PC-3 (cell line): ENCODE measurements at regions not wholly inside any gene's neighbourhood (a gene's known extent, or its start where the extent isn't known, plus 50 kb on each side); places are given as distances from the start of the nearest gene placed in this dataset.
"Not testable (repeated sequence)": the region's sequence is repeated elsewhere in the genome, so short reads cannot be mapped to it uniquely, and the experiment has no call there.

Source experiments
- ATAC-seq: fragments of 200-7000 bp; cut with Tn5 transposase; 2 replicates; pipeline ENCODE4 v1.9.1; 2020; ENCODE audit warnings: mild to moderate bottlenecking, moderate library complexity
- BruUV-seq: library from RNA; stranded (reverse); fragments of 400-500 nt; replicated peaks from 2 replicates; lab custom pipeline; 2021; lab: Mats Ljungman, UMichigan
- CTCF ChIA-PET: fragments of 300-600 bp; sonication (Branson Sonifier 250); formaldehyde crosslinking; loops from one replicate; lab custom pipeline; 2022; ENCODE audit warnings: antibody characterized with exemption; lab: Charles Lee
- POLR2A ChIA-PET: fragments of 300-600 bp; sonication (Branson Sonifier 250); formaldehyde crosslinking; loops from one replicate; lab custom pipeline; 2022; ENCODE audit warnings: antibody characterized with exemption; ENCODE audit not compliant: unreplicated experiment; lab: Charles Lee
- DNase-seq: peaks from one replicate; pipeline ENCODE4 v3.0.0-alpha.2; 2015
- H2AFZ ChIP-seq: fragments of 300-600 bp; sonication (generic); 2 replicates; pipeline ENCODE4 v1.6.0; 2016; ENCODE audit warnings: antibody characterized with exemption, low read length
- H3F3A ChIP-seq: fragments of 300-600 bp; sonication (generic); one replicate; pipeline ENCODE4 v1.6.0; 2017; ENCODE audit warnings: antibody characterized with exemption, low read length, control low read depth, mild to moderate bottlenecking; ENCODE audit not compliant: unreplicated experiment
- H3K27ac ChIP-seq: fragments of 300-600 bp; sonication (generic); 2 replicates; pipeline ENCODE4 v1.5.1; 2016; ENCODE audit warnings: mild to moderate bottlenecking, low read length
- H3K27me3 ChIP-seq: fragments of 300-600 bp; sonication (generic); 2 replicates; pipeline ENCODE4 v1.6.1; 2016; ENCODE audit warnings: low read length, mixed read lengths
- H3K36me3 ChIP-seq: fragments of 300-600 bp; sonication (generic); 2 replicates; pipeline ENCODE4 v1.6.1; 2016; ENCODE audit warnings: low read depth, mixed run types, low read length, mixed read lengths
- H3K4me1 ChIP-seq: fragments of 300-600 bp; sonication (generic); 2 replicates; pipeline ENCODE4 v1.5.1; 2016; ENCODE audit warnings: low read length; ENCODE audit not compliant: insufficient read depth
- H3K4me2 ChIP-seq: fragments of 300-600 bp; sonication (generic); 2 replicates; pipeline ENCODE4 v1.6.0; 2016; ENCODE audit warnings: low read length
- H3K4me3 ChIP-seq: fragments of 300-600 bp; sonication (generic); 2 replicates; pipeline ENCODE4 v1.5.1; 2016; ENCODE audit warnings: mild to moderate bottlenecking, low read length, mixed read lengths
- H3K79me2 ChIP-seq: fragments of 300-600 bp; sonication (generic); 2 replicates; pipeline ENCODE4 v1.6.1; 2017; ENCODE audit warnings: low read length, mixed read lengths
- H3K9ac ChIP-seq: fragments of 300-600 bp; sonication (generic); 2 replicates; pipeline ENCODE4 v1.6.0; 2016; ENCODE audit warnings: mild to moderate bottlenecking, low read length
- H3K9me2 ChIP-seq: fragments of 300-600 bp; sonication (generic); replicated peaks from 2 replicates; pipeline ENCODE4 v1.6.1; 2016; ENCODE audit warnings: mixed run types, low read length, mixed read lengths
- H3K9me3 ChIP-seq: fragments of 300-600 bp; sonication (generic); 2 replicates; pipeline ENCODE4 v1.6.1; 2016; ENCODE audit warnings: low read length, mixed read lengths
- H4K20me1 ChIP-seq: fragments of 300-600 bp; sonication (generic); 2 replicates; pipeline ENCODE4 v1.6.1; 2016; ENCODE audit warnings: low read length, mixed read lengths
- CTCF ChIP-seq: fragments of 300-600 bp; sonication (generic); conservative IDR thresholded peaks from 2 replicates; pipeline ENCODE4 v1.5.1; 2017; ENCODE audit warnings: antibody characterized with exemption, low read depth, mild to moderate bottlenecking, low read length
- EZH2 ChIP-seq: fragments of 300-600 bp; sonication (generic); IDR thresholded peaks from one replicate; pipeline ENCODE4 v1.6.1; 2017; ENCODE audit warnings: antibody characterized with exemption, mild to moderate bottlenecking, low read length; ENCODE audit not compliant: unreplicated experiment
- EZH2phosphoT487 ChIP-seq: fragments of 300-600 bp; sonication (generic); IDR thresholded peaks from 2 replicates; pipeline ENCODE4 v1.6.1; 2018; ENCODE audit warnings: mild to moderate bottlenecking, antibody characterized with exemption, low read length, borderline replicate concordance
- intact Hi-C: fragments of 100-400 bp; cut with micrococcal nuclease; formaldehyde crosslinking; loops from 2 replicates; pipeline ENCODE4 v1.9.0; 2023

GRCh38 chr7:13262929-13263530, 575.6 kb downstream of the ARL4A start:
- no peaks in the 10 kb centered on the region for H3K27me3 ChIP-seq
- H3K36me3 ChIP-seq, result no peaks in the 10 kb centered on the region
- TF ChIP-seq EZH2phosphoT487 (no peak), CTCF (peak; percentile 74), EZH2 (no peak)
- H3K4me2 ChIP-seq, result no peak overlapping the region
- H3K4me1 ChIP-seq, result no peaks in the 10 kb centered on the region
- H3K4me3 ChIP-seq, result no peak overlapping the region
- intact Hi-C loops, result loop anchor here (1.0 to 10.0 kb wide), 7 partner anchors 146 to 741 kb away; no protein-coding TSS in a partner anchor
- no peaks in the 10 kb centered on the region for H4K20me1 ChIP-seq
- peak; percentile 70 for ATAC-seq
- H3K9ac ChIP-seq, result no peak overlapping the region
- DNase-seq, result peak; percentile 74
- H3K9me2 ChIP-seq, result no peaks in the 10 kb centered on the region
- CTCF ChIA-PET, result no interaction called here
- no peaks in the 10 kb centered on the region for H3K79me2 ChIP-seq
- no peak overlapping the region for H3K27ac ChIP-seq
- POLR2A ChIA-PET, result no interaction called here
- H3F3A ChIP-seq, result no peaks in the 10 kb centered on the region
- no peaks in the 10 kb centered on the region for H3K9me3 ChIP-seq
- no peak overlapping the region for H2AFZ ChIP-seq
- BruUV-seq, result no TSS peak

DNA sequence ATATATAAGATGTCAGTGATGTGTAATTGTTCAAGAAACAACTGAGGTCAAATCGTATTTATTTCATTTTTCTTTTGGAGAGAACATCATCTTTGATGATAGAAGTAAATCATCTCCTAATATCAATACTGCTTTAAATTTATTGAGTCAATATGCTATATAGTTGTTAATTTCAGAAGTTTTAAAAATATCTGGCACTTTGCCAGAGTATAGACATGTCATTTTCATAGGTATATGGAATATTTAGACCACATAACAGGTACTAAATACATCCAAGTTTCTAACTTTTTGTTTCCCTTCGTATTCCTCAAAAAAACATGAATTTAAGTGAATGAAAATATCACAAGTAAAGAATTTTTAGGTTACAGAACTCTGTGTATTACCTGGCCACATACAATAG, 577.8 kb downstream of the ARL4A start:
- Histone ChIP-seq H3K36me3 (no peaks in the 10 kb centered on the region), H3K79me2 (no peaks in the 10 kb centered on the region), H3K27me3 (no peaks in the 10 kb centered on the region), H3K4me3 (no peak overlapping the region), H3K9me2 (no peaks in the 10 kb centered on the region), H3K4me1 (no peaks in the 10 kb centered on the region), H3K4me2 (no peak overlapping the region), H2AFZ (no peak overlapping the region), H3K9ac (no peak overlapping the region), H3K27ac (no peak overlapping the region), H3F3A (no peaks in the 10 kb centered on the region), H3K9me3 (no peaks in the 10 kb centered on the region), H4K20me1 (no peaks in the 10 kb centered on the region)
- CTCF ChIA-PET, result no interaction called here
- ATAC-seq, result no peak
- intact Hi-C loops, result loop anchor here (10.0 kb wide), 1 partner anchor 440 kb away; no protein-coding TSS in a partner anchor
- POLR2A ChIA-PET, result interaction anchor here (0.5 kb wide), 1 partner anchor 172 kb away, joined by 3 read pairs; no protein-coding TSS in a partner anchor
- TF ChIP-seq CTCF (no peak), EZH2phosphoT487 (no peak), EZH2 (no peak)
- no TSS peak for BruUV-seq
- DNase-seq, result no peak

DNA sequence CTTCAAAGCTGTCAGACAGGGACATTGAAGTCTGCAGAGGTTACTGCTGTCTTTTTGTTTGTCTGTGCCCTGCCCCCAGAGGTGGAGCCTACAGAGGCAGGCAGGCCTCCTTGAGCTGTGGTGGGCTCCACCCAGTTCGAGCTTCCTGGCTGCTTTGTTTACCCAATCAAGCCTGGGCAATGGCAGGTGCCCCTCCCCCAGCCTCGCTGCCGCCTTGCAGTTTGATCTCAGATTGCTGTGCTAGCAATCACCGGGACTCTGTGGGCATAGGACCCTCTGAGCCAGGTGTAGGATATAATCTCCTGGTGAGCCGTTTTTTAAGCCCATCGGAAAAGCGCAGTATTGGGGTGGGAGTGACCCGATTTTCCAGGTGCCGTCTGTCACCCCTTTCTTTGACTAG, 586.8 kb downstream of the ARL4A start:
- H3K4me3 ChIP-seq, H3K36me3 ChIP-seq, H3K9ac ChIP-seq, H3K27me3 ChIP-seq, BruUV-seq, H4K20me1 ChIP-seq, H3F3A ChIP-seq, POLR2A ChIA-PET, H2AFZ ChIP-seq, H3K4me1 ChIP-seq, H3K9me2 ChIP-seq, ATAC-seq, H3K4me2 ChIP-seq, CTCF ChIA-PET, H3K79me2 ChIP-seq, H3K9me3 ChIP-seq, H3K27ac ChIP-seq, intact Hi-C loops, DNase-seq: not testable (repeated sequence)
